ENCODE measurements at regions not wholly inside any gene's neighbourhood (a gene's known extent, or its start where the extent isn't known, plus 50 kb on each side); places are given as distances from the start of the nearest gene placed in this dataset.

DNA sequence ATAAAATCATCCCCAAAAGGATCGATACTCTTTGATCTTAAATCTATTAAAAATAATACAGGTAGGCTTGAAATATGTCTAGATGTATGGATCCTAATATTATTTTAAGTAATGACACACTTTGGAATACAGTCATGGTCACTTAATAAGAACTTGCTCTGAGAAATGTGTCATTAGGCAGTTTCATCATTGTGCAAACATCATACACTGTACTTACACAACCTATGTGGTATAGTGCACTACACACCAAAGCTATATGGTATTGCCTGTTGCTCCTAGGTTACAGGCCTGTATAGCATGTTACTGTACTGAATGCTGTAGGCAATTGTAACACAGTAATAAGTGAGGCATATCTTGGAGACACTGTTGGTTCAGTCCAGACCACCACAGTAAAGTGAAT, 307.1 kb downstream of the RAP2B start:
- Histone ChIP-seq H3K27me3 (ENCODE audit: low read depth, low read length) (no peaks in the 10 kb centered on the region), H3K79me2 (ENCODE audit: low read length) (no peaks in the 10 kb centered on the region), H2AFZ (ENCODE audit: low read depth, low read length) (no peak overlapping the region), H3K4me3 (ENCODE audit: low read length) (no peak overlapping the region), H3K36me3 (replicated peaks; ENCODE audit: low read depth, low read length) (no peaks in the 10 kb centered on the region), H3K4me2 (ENCODE audit: low read length) (no peak overlapping the region), H3K27ac (ENCODE audit: low read length) (no peak overlapping the region), H3K9ac (ENCODE audit: low read length) (no peak overlapping the region), H3K4me1 (ENCODE audit: low read length) (peaks cover 5% of the 10 kb centered on the region), H3K9me3 (ENCODE audit: insufficient read depth, low read length) (no peaks in the 10 kb centered on the region), H4K20me1 (ENCODE audit: insufficient read depth, low read length) (no peaks in the 10 kb centered on the region)
- TF ChIP-seq EZH2phosphoT487 (IDR thresholded peaks at IDR 0.05; ENCODE audit: low read depth): no peak
- TF ChIP-seq, protein P1, sequence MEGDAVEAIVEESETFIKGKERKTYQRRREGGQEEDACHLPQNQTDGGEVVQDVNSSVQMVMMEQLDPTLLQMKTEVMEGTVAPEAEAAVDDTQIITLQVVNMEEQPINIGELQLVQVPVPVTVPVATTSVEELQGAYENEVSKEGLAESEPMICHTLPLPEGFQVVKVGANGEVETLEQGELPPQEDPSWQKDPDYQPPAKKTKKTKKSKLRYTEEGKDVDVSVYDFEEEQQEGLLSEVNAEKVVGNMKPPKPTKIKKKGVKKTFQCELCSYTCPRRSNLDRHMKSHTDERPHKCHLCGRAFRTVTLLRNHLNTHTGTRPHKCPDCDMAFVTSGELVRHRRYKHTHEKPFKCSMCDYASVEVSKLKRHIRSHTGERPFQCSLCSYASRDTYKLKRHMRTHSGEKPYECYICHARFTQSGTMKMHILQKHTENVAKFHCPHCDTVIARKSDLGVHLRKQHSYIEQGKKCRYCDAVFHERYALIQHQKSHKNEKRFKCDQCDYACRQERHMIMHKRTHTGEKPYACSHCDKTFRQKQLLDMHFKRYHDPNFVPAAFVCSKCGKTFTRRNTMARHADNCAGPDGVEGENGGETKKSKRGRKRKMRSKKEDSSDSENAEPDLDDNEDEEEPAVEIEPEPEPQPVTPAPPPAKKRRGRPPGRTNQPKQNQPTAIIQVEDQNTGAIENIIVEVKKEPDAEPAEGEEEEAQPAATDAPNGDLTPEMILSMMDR (IDR thresholded peaks at IDR 0.05; ENCODE audit: low read depth, low read length): no peak

DNA sequence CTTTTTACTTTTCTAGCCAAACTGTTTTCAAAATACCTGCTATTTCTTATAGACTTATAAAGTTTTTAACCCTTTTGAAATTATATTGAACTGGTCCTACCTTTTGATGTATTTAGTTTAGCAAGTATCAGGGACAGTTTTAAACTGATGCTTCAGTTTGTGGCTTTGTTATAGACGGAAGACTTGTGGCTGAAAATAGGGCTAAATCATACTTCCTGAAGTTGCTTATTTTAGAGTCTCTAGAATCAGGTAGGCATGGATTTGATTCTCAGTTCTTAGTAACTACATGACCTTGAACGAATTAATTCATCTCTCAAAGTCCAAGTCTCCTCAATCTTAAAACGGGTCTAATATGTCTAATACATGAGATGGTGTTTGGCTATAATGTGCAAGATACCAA, 322.8 kb downstream of the RAP2B start:
- no peak overlapping the region for H3K27ac ChIP-seq (ENCODE audit: low read length)
- H3K9me3 ChIP-seq (ENCODE audit: insufficient read depth, low read length): no peaks in the 10 kb centered on the region
- TF ChIP-seq, protein P1 (IDR thresholded peaks at IDR 0.05; ENCODE audit: low read depth, low read length): no peak
- TF ChIP-seq EZH2phosphoT487 (IDR thresholded peaks at IDR 0.05; ENCODE audit: low read depth): no peak
- no peak overlapping the region for H2AFZ ChIP-seq (ENCODE audit: low read depth, low read length)
- no peak overlapping the region for H3K4me3 ChIP-seq (ENCODE audit: low read length)
- H3K79me2 ChIP-seq (ENCODE audit: low read length): no peaks in the 10 kb centered on the region
- no peaks in the 10 kb centered on the region for H4K20me1 ChIP-seq (ENCODE audit: insufficient read depth, low read length)
- H3K9ac ChIP-seq (ENCODE audit: low read length): no peak overlapping the region
- H3K36me3 ChIP-seq (replicated peaks; ENCODE audit: low read depth, low read length): no peaks in the 10 kb centered on the region
- H3K4me2 ChIP-seq (ENCODE audit: low read length): peak overlapping the region; percentile 20; the same call in 1 of the 2 replicates
- H3K27me3 ChIP-seq (ENCODE audit: low read depth, low read length): no peaks in the 10 kb centered on the region
- H3K4me1 ChIP-seq (ENCODE audit: low read length): peaks cover 41% of the 10 kb centered on the region

- peak overlapping the region; percentile 51 for H3K4me2 ChIP-seq (ENCODE audit: low read length)
- H3K4me3 ChIP-seq (ENCODE audit: low read length): 0 out of 2 replicates have a peak overlapping the region, but pooled peaks have one; percentile 15
- no peaks in the 10 kb centered on the region for H3K27me3 ChIP-seq (ENCODE audit: low read depth, low read length)
- TF ChIP-seq, protein P1 (IDR thresholded peaks at IDR 0.05; ENCODE audit: low read depth, low read length): no peak
- no peak for TF ChIP-seq EZH2phosphoT487 (IDR thresholded peaks at IDR 0.05; ENCODE audit: low read depth)
- H3K4me1 ChIP-seq (ENCODE audit: low read length): peaks cover 27% of the 10 kb centered on the region
- no peaks in the 10 kb centered on the region for H3K36me3 ChIP-seq (replicated peaks; ENCODE audit: low read depth, low read length)
- no peak overlapping the region for H3K27ac ChIP-seq (ENCODE audit: low read length)
- no peaks in the 10 kb centered on the region for H3K9me3 ChIP-seq (ENCODE audit: insufficient read depth, low read length)
- no peaks in the 10 kb centered on the region for H3K79me2 ChIP-seq (ENCODE audit: low read length)
- H2AFZ ChIP-seq (ENCODE audit: low read depth, low read length): peak overlapping the region; percentile 77; the same call in 1 of the 2 replicates
- no peaks in the 10 kb centered on the region for H4K20me1 ChIP-seq (ENCODE audit: insufficient read depth, low read length)
- H3K9ac ChIP-seq (ENCODE audit: low read length): no peak overlapping the region
These were observed 333.4 kb downstream of the RAP2B start for GRCh38 chr3:153495422-153495821.

DNA sequence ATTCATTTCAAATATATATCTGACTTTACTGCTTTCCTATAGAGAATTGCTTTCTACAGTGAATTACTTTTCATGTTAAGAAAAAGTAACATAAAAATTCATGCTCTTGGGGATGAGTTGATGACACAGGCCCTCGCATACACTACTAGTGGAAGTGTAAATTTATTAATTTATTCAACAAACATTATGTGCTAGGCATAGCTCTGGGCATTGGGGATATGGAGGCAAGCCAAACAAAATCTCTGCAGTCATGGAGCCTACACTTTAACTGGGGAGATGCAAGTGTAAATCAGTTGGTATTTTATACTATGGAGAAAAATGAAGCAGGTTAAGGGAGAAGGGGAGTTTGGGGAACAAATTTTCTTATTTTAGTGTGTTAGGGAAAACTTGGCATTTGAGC, 340.7 kb downstream of the RAP2B start:
- Histone ChIP-seq H3K27me3 (ENCODE audit: low read depth, low read length) (no peaks in the 10 kb centered on the region), H3K9me3 (ENCODE audit: insufficient read depth, low read length) (no peaks in the 10 kb centered on the region), H3K4me1 (ENCODE audit: low read length) (peaks cover 13% of the 10 kb centered on the region), H4K20me1 (ENCODE audit: insufficient read depth, low read length) (no peaks in the 10 kb centered on the region), H3K4me3 (ENCODE audit: low read length) (no peak overlapping the region), H3K27ac (ENCODE audit: low read length) (no peak overlapping the region), H3K4me2 (ENCODE audit: low read length) (0 out of 2 replicates have a peak overlapping the region, but pooled peaks have one; percentile 1), H3K9ac (ENCODE audit: low read length) (no peak overlapping the region), H3K79me2 (ENCODE audit: low read length) (no peaks in the 10 kb centered on the region), H2AFZ (ENCODE audit: low read depth, low read length) (no peak overlapping the region), H3K36me3 (replicated peaks; ENCODE audit: low read depth, low read length) (no peaks in the 10 kb centered on the region)
- TF ChIP-seq, protein P1 (IDR thresholded peaks at IDR 0.05; ENCODE audit: low read depth, low read length): no peak
- no peak for TF ChIP-seq EZH2phosphoT487 (IDR thresholded peaks at IDR 0.05; ENCODE audit: low read depth)
